Right lobe of liver (tissue), 4 donors: ENCODE measurements at regions not wholly inside any gene's neighbourhood (a gene's known extent, or its start where the extent isn't known, plus 50 kb on each side); places are given as distances from the start of the nearest gene placed in this dataset.

Source experiments
- POLR2A ChIP-seq: fragments of 450-650 bp; IDR thresholded peaks from one replicate; pipeline ENCODE4 v1.6.1; 2017; ENCODE audit warnings: antibody characterized with exemption, mild to moderate bottlenecking
- TF ChIP-seq, protein P1 (sequence below), 4 donors: fragments of 200-600 bp in 3 of 4; fragments of 450-650 bp in 1 of 4; IDR thresholded peaks; one replicate each; pipeline versions ENCODE4 v1.5.1 to v1.8.0; 2016 to 2022; ENCODE audit warnings: antibody characterized with exemption in 4 of 4, mild to moderate bottlenecking in 2 of 4
- donor health status: DM: no; HTN: no; CAD: no.
- donor health status: DM: no; HTN: no; CAD: no.
- donor health status: DM: no; HTN: yes; CAD: no.

DNA sequence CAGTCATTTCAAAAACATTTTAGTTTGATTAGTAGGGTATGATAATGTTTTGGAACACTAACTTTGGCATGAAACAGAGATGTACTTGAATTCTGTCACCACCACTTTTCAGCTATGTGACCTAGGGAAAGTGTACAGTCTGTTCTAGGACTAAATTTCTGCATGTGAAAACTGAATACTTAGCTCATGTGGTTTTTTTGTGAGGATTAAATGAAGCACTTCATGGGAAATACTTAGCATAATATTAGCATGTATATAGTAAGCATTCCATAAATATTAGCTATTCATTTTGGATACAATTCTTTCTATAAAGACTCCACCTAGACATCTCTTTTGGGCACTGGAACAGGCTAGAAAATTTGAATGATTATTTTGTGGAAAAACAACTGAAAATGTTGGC, 1379.4 kb downstream of the RPA4 start:
- TF ChIP-seq, protein P1, sequence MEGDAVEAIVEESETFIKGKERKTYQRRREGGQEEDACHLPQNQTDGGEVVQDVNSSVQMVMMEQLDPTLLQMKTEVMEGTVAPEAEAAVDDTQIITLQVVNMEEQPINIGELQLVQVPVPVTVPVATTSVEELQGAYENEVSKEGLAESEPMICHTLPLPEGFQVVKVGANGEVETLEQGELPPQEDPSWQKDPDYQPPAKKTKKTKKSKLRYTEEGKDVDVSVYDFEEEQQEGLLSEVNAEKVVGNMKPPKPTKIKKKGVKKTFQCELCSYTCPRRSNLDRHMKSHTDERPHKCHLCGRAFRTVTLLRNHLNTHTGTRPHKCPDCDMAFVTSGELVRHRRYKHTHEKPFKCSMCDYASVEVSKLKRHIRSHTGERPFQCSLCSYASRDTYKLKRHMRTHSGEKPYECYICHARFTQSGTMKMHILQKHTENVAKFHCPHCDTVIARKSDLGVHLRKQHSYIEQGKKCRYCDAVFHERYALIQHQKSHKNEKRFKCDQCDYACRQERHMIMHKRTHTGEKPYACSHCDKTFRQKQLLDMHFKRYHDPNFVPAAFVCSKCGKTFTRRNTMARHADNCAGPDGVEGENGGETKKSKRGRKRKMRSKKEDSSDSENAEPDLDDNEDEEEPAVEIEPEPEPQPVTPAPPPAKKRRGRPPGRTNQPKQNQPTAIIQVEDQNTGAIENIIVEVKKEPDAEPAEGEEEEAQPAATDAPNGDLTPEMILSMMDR (IDR thresholded peaks at IDR 0.05) = no peak
- no peak for TF ChIP-seq POLR2A
